HepG2 (cell line): ENCODE measurements at regions not wholly inside any gene's neighbourhood (a gene's known extent, or its start where the extent isn't known, plus 50 kb on each side); places are given as distances from the start of the nearest gene placed in this dataset.

Source experiments
- ATAC-seq: fragments of 200-7000 bp; cut with Tn5 transposase; 3 replicates; pipeline ENCODE4 v1.9.1; 2020; ENCODE audit warnings: mild to moderate bottlenecking, moderate library complexity
- BruUV-seq: library from RNA; stranded (reverse); fragments of 400-500 nt; replicated peaks from 2 replicates; lab custom pipeline; 2021; lab: Mats Ljungman, UMichigan
- CTCF ChIA-PET: fragments of 300-600 bp; formaldehyde crosslinking; extraction: SDS; loops from one replicate; lab custom pipeline; 2021; ENCODE audit warnings: low total read pairs, inconsistent platforms, low intra/inter-chr PET ratio; lab: Yijun Ruan, JAX
- POLR2A ChIA-PET: fragments of 350-600 bp; sonication (Branson Sonifier 250); formaldehyde crosslinking; loops from one replicate; lab custom pipeline; 2020; ENCODE audit warnings: antibody characterized with exemption, inconsistent platforms; lab: Yijun Ruan, JAX
- DNase-seq: peaks from one replicate; pipeline ENCODE4 v3.0.0-alpha.2; 2015; ENCODE audit warnings: low spot score
- FAIRE-seq: peaks from 3 replicates; lab custom pipeline; 2011; peaks lifted over from hg19 to GRCh38; lab: Jason Lieb, UNC
- H2AFZ ChIP-seq: one replicate; pipeline ENCODE4 v1.6.1; 2011; ENCODE audit warnings: low read length, inconsistent platforms
- H3K27ac ChIP-seq: fragments of 300-600 bp; 3 replicates; pipeline ENCODE4 v1.8.0; 2011; ENCODE audit warnings: mixed run types, mild to moderate bottlenecking, mixed read lengths, low read length, inconsistent platforms; ENCODE audit not compliant: insufficient read depth; ENCODE audit errors: extremely low read length
- H3K27me3 ChIP-seq, 2 experiments: fragments of 200-600 bp in 1 of 2; 2 replicates in 1 of 2; 3 replicates in 1 of 2; pipeline versions ENCODE4 v1.6.0 to v1.8.0; 2011; ENCODE audit warnings: low read length in 2 of 2, mild to moderate bottlenecking in 2 of 2, moderate library complexity in 2 of 2, inconsistent platforms in 1 of 2; ENCODE audit not compliant: insufficient read depth in 2 of 2, control insufficient read depth in 1 of 2
- H3K36me3 ChIP-seq, 2 experiments: fragments of 200-600 bp in 1 of 2; replicated peaks in 1 of 2; 2 replicates in 1 of 2; 3 replicates in 1 of 2; pipeline versions ENCODE4 v1.5.1 to v1.8.0; 2011; ENCODE audit warnings: low read length in 2 of 2, inconsistent platforms in 1 of 2; ENCODE audit not compliant: insufficient read depth in 2 of 2, control insufficient read depth in 1 of 2
- H3K4me1 ChIP-seq: 2 replicates; pipeline ENCODE4 v1.5.1; 2012; ENCODE audit warnings: low read length, inconsistent platforms; ENCODE audit not compliant: insufficient read depth
- H3K4me2 ChIP-seq: 2 replicates; pipeline ENCODE4 v1.6.0; 2011; ENCODE audit warnings: low read depth, low read length, inconsistent platforms
- H3K4me3 ChIP-seq, 3 experiments: fragments of 200-600 bp in 1 of 3; sonication (generic), shearing (Covaris generic) in 1 of 3; replicated peaks in 1 of 3; 2 replicates each; pipeline ENCODE4 v1.5.1; 2011 to 2016; ENCODE audit warnings: low read length in 3 of 3, inconsistent platforms in 2 of 3, low read depth in 2 of 3, mild to moderate bottlenecking in 2 of 3, control low read depth in 1 of 3, mixed read lengths in 1 of 3; ENCODE audit not compliant: insufficient read depth in 1 of 3
- H3K79me2 ChIP-seq: one replicate; pipeline ENCODE4 v1.6.1; 2011; ENCODE audit warnings: low read length, inconsistent platforms; ENCODE audit not compliant: insufficient read depth
- H3K9ac ChIP-seq: 2 replicates; pipeline ENCODE4 v1.6.0; 2011; ENCODE audit warnings: mild to moderate bottlenecking, low read depth, low read length, inconsistent platforms; ENCODE audit not compliant: insufficient read depth
- H3K9me3 ChIP-seq: 2 replicates; pipeline ENCODE4 v1.5.1; 2012; ENCODE audit warnings: mild to moderate bottlenecking, low read length
- H4K20me1 ChIP-seq: 2 replicates; pipeline ENCODE4 v1.6.0; 2011; ENCODE audit warnings: inconsistent platforms, mild to moderate bottlenecking, low read length, moderate library complexity; ENCODE audit not compliant: insufficient read depth
- ELK4 ChIP-seq: sonication (generic); formaldehyde crosslinking; IDR thresholded peaks from 2 replicates; pipeline ENCODE4 v1.9.0; 2021; ENCODE audit warnings: missing genetic modification reagents, borderline replicate concordance
- WGBS: methylation state at CpG from one replicate; pipeline ENCODE4 v1.1.6; 2017; ENCODE audit warnings: low lambda C conversion rate; 5-methylcytosine and 5-hydroxymethylcytosine counted together
- in situ Hi-C: cut with HindIII; loops from 2 replicates; pipeline ENCODE4 v1.10.0; 2017; ENCODE audit warnings: low pct_unique_long_range_greater_than_20kb; ENCODE audit not compliant: extremely low pct_ligation_motif_present
- intact Hi-C: fragments of 100-400 bp; cut with micrococcal nuclease; formaldehyde crosslinking; loops from one replicate; pipeline ENCODE4 v1.10.0; 2022; ENCODE audit not compliant: unreplicated experiment
- TF ChIP-seq, protein P1 (sequence below): fragments of 450-650 bp; IDR thresholded peaks from 2 replicates; pipeline ENCODE4 v1.6.1; 2017

DNA sequence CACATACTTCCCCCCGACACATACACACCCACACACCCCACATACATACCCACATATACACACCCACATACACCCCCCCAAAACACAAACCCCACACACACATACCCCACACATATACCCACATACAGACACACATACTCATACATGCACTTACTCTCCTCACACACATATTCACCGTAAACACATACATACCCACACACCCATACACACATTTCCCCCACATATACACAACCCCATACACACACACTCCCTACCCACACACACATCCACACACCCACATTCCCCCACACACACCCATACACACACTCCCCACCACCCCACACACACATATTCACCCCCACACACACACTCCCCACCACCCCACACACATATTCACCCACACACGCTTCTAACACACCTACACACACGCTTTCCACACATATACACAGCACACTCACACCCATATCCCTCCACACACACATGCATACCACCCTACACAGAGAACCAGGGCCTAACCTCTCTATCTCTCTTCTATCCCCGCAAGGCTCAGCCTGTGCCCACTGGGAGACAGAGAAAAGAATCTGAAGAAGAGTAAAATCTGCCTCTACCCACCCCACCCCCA is 182.4 kb upstream of the ETAA1 start:
- intact Hi-C loops = loop anchor here (1.0 to 10.0 kb wide), 6 partner anchors 232 to 1574 kb away; no protein-coding TSS in a partner anchor
- FAIRE-seq = no peak
- no peaks in the 10 kb centered on the region for H3K36me3 ChIP-seq
- no peak overlapping the region for H3K27ac ChIP-seq
- H3K4me1 ChIP-seq = no peaks in the 10 kb centered on the region
- no peak for TF ChIP-seq ELK4 (CRISPR knock-in tag)
- TF ChIP-seq, protein P1, sequence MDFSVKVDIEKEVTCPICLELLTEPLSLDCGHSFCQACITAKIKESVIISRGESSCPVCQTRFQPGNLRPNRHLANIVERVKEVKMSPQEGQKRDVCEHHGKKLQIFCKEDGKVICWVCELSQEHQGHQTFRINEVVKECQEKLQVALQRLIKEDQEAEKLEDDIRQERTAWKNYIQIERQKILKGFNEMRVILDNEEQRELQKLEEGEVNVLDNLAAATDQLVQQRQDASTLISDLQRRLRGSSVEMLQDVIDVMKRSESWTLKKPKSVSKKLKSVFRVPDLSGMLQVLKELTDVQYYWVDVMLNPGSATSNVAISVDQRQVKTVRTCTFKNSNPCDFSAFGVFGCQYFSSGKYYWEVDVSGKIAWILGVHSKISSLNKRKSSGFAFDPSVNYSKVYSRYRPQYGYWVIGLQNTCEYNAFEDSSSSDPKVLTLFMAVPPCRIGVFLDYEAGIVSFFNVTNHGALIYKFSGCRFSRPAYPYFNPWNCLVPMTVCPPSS = 0 out of 2 replicates have a peak, but pooled peaks have one; percentile 33
- TF ChIP-seq, all 625 proteins: peak for 1
- Histone ChIP-seq H3K9ac (no peak overlapping the region), H3K4me3 (no peak overlapping the region), H3K79me2 (no peaks in the 10 kb centered on the region), H4K20me1 (no peaks in the 10 kb centered on the region), H3K9me3 (no peaks in the 10 kb centered on the region), H3K27me3 (no peaks in the 10 kb centered on the region), H3K4me2 (no peak overlapping the region), H2AFZ (no peak overlapping the region)
- no TSS peak for BruUV-seq
- DNase-seq (no peak), ATAC-seq (peak; percentile 52)
- 60% methylated on average over 5 of the region's 5 CpGs for WGBS
- in situ Hi-C loops = loop anchor here (25.0 kb wide), 1 partner anchor 777 kb away; the partner anchor contains the start of gene MEIS1
- POLR2A ChIA-PET = no interaction called here
- CTCF ChIA-PET = interaction anchor here (1.1 kb wide), 1 partner anchor 786 kb away, joined by 3 read pairs; no protein-coding TSS in a partner anchor
